ENCODE measurements at regions not wholly inside any gene's neighbourhood (a gene's known extent, or its start where the extent isn't known, plus 50 kb on each side); places are given as distances from the start of the nearest gene placed in this dataset.

DNA sequence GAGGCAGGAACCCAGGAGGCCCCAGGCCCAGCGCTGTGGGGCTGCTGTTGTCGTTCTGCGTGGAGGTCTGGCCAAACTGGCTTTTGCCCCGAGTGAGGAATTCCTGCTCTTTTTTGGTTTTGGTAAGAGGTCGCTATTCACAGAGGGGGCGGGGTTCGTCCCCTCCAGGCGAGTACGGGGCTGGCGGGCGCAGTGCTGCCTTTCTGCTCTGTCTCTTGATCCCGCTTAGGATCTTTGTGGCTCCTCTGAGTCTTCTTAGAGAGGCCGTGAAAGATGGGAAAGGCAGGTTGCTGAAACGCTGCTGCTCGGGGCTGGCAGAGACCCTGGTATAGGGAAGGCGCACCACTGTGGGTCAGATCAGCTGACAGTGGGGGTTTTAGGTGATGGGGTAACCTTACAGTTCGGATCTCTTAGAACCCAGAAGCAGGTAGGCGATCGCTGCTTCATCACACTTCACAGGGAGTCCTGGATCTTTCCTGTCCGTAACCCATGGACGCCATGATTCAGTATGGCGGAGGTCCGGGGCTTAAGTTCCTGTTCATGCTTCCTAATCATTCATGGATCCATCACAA, 136.7 kb downstream of the KIF20B start:
- TF ChIP-seq, protein P1, sequence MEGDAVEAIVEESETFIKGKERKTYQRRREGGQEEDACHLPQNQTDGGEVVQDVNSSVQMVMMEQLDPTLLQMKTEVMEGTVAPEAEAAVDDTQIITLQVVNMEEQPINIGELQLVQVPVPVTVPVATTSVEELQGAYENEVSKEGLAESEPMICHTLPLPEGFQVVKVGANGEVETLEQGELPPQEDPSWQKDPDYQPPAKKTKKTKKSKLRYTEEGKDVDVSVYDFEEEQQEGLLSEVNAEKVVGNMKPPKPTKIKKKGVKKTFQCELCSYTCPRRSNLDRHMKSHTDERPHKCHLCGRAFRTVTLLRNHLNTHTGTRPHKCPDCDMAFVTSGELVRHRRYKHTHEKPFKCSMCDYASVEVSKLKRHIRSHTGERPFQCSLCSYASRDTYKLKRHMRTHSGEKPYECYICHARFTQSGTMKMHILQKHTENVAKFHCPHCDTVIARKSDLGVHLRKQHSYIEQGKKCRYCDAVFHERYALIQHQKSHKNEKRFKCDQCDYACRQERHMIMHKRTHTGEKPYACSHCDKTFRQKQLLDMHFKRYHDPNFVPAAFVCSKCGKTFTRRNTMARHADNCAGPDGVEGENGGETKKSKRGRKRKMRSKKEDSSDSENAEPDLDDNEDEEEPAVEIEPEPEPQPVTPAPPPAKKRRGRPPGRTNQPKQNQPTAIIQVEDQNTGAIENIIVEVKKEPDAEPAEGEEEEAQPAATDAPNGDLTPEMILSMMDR (optimal IDR thresholded peaks at IDR 0.05 in 1 of 3, IDR thresholded peaks at IDR 0.05 in 1 of 3, conservative IDR thresholded peaks at IDR 0.05 in 1 of 3; ENCODE audit: extremely low read depth in 1 of 3, insufficient read depth in 2 of 3, low read length in 3 of 3): no peak
- no peak for TF ChIP-seq EZH2 (IDR thresholded peaks at IDR 0.05; ENCODE audit: low read length)
